Erythroblast (primary cell): ENCODE measurements at regions not wholly inside any gene's neighbourhood (a gene's known extent, or its start where the extent isn't known, plus 50 kb on each side); places are given as distances from the start of the nearest gene placed in this dataset.

Experiments
- GATA1 ChIP-seq: IDR thresholded peaks from 2 replicates; pipeline ENCODE4 v1.6.1; 2011; ENCODE audit warnings: low read depth, mild to moderate bottlenecking, control low read depth, low read length, moderate library complexity
- POLR2A ChIP-seq: IDR thresholded peaks from 2 replicates; pipeline ENCODE4 v1.6.1; 2011; ENCODE audit warnings: mild to moderate bottlenecking, low read length

DNA sequence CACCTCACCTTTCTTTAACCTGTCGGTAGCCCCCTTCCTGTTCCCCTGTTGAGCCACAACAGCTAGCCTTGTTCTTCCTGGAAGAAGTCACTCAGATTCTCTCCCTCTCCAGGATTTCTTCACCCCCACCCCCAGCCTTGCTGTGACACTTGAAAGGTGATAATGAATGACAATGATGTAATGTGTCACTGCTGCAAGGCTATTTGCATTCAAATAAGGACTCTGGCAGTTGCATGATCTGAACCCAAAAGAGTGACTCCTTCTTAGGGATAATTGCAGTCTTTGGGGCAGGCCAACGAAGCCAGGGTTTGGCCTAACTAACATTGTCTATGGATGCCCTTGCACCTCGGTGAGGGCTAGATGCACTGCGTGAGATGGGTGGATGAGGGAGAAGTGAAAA, 154.4 kb upstream of the CLINT1 start:
- TF ChIP-seq POLR2A (no peak), GATA1 (no peak)
